GM23248 (cell line): ENCODE measurements at regions not wholly inside any gene's neighbourhood (a gene's known extent, or its start where the extent isn't known, plus 50 kb on each side); places are given as distances from the start of the nearest gene placed in this dataset.

Experiments
- DNase-seq: peaks from one replicate; pipeline ENCODE4 v3.0.0-alpha.2; 2015
- H2AFZ ChIP-seq: fragments of 200-600 bp; sonication (generic); 2 replicates; pipeline ENCODE4 v1.6.1; 2016; ENCODE audit warnings: antibody characterized with exemption
- H3F3A ChIP-seq: fragments of 200-600 bp; sonication (generic); 2 replicates; pipeline ENCODE4 v1.6.1; 2016; ENCODE audit warnings: mild to moderate bottlenecking, antibody characterized with exemption, mixed run types; ENCODE audit not compliant: insufficient read depth
- H3K27ac ChIP-seq: fragments of 200-600 bp; sonication (generic); 2 replicates; pipeline ENCODE4 v1.5.1; 2016; ENCODE audit warnings: mild to moderate bottlenecking
- H3K27me3 ChIP-seq: fragments of 200-600 bp; sonication (generic); replicated peaks from 2 replicates; pipeline ENCODE4 v1.6.1; 2016; ENCODE audit warnings: mild to moderate bottlenecking; ENCODE audit not compliant: insufficient read depth
- H3K36me3 ChIP-seq: fragments of 200-600 bp; sonication (generic); 2 replicates; pipeline ENCODE4 v1.6.1; 2016; ENCODE audit warnings: low read depth, mild to moderate bottlenecking
- H3K4me1 ChIP-seq: fragments of 200-600 bp; sonication (generic); 2 replicates; pipeline ENCODE4 v1.6.1; 2016; ENCODE audit warnings: mild to moderate bottlenecking; ENCODE audit not compliant: insufficient read depth
- H3K4me2 ChIP-seq: fragments of 200-600 bp; sonication (generic); one replicate; pipeline ENCODE4 v1.6.1; 2016; ENCODE audit warnings: mild to moderate bottlenecking; ENCODE audit not compliant: unreplicated experiment
- H3K4me3 ChIP-seq: fragments of 200-600 bp; sonication (generic); 2 replicates; pipeline ENCODE4 v1.5.1; 2016; ENCODE audit warnings: mild to moderate bottlenecking
- H3K79me2 ChIP-seq: fragments of 200-600 bp; sonication (generic); 2 replicates; pipeline ENCODE4 v1.6.1; 2016; ENCODE audit warnings: mild to moderate bottlenecking; ENCODE audit not compliant: insufficient read depth
- H3K9ac ChIP-seq: fragments of 200-600 bp; sonication (generic); 2 replicates; pipeline ENCODE4 v1.6.1; 2016; ENCODE audit warnings: mild to moderate bottlenecking
- H3K9me2 ChIP-seq: fragments of 200-600 bp; sonication (generic); 2 replicates; pipeline ENCODE4 v1.6.1; 2016; ENCODE audit warnings: mixed run types, mild to moderate bottlenecking, moderate library complexity; ENCODE audit not compliant: insufficient read depth
- H3K9me3 ChIP-seq: fragments of 200-600 bp; sonication (generic); one replicate; pipeline ENCODE4 v1.6.1; 2017; ENCODE audit warnings: low read depth
- H4K20me1 ChIP-seq: fragments of 200-600 bp; sonication (generic); 2 replicates; pipeline ENCODE4 v1.6.0; 2016; ENCODE audit not compliant: insufficient read depth
- EZH2 ChIP-seq: fragments of 200-600 bp; sonication (generic); IDR thresholded peaks from 2 replicates; pipeline ENCODE4 v1.6.1; 2018; ENCODE audit warnings: antibody characterized with exemption, mild to moderate bottlenecking; ENCODE audit not compliant: insufficient read depth, poor library complexity, severe bottlenecking
- EZH2phosphoT487 ChIP-seq: fragments of 200-600 bp; sonication (generic); IDR thresholded peaks from 2 replicates; pipeline ENCODE4 v1.6.1; 2018; ENCODE audit warnings: antibody characterized with exemption, moderate library complexity, mild to moderate bottlenecking, low read depth; ENCODE audit not compliant: insufficient read depth
- WGBS, 2 experiments: methylation state at CpG; one replicate each; pipeline ENCODE4 v1.1.6; 2015 to 2017; ENCODE audit warnings: low lambda C conversion rate in 2 of 2, low coverage in 1 of 2; ENCODE audit errors: missing lambda C conversion rate in 2 of 2; 5-methylcytosine and 5-hydroxymethylcytosine counted together
- in situ Hi-C: fragments of 300-500 bp; cut with MboI; formaldehyde crosslinking; loops from 2 replicates; pipeline ENCODE4 v1.15.0; 2020

- in situ Hi-C loops, result no loop called here
- no peaks in the 10 kb centered on the region for H3K9me2 ChIP-seq
- H4K20me1 ChIP-seq, result no peaks in the 10 kb centered on the region
- no peak overlapping the region for H3K4me2 ChIP-seq
- H3K36me3 ChIP-seq, result no peaks in the 10 kb centered on the region
- DNase-seq, result no peak
- H3K27me3 ChIP-seq, result no peaks in the 10 kb centered on the region
- H3K27ac ChIP-seq, result no peak overlapping the region
- no peaks in the 10 kb centered on the region for H3K9me3 ChIP-seq
- H3K9ac ChIP-seq, result no peak overlapping the region
- H3K4me1 ChIP-seq, result no peaks in the 10 kb centered on the region
- H3K79me2 ChIP-seq, result no peaks in the 10 kb centered on the region
- TF ChIP-seq EZH2 (no peak), EZH2phosphoT487 (no peak)
- no peaks in the 10 kb centered on the region for H3F3A ChIP-seq
- no peak overlapping the region for H2AFZ ChIP-seq
- no peak overlapping the region for H3K4me3 ChIP-seq
- 0 to 6% methylated on average over 1 of the region's 1 CpG for WGBS, 2 experiments
Measured at GRCh38 chr2:156064540-156064939, 268.0 kb downstream of the NR4A2 start.

GRCh38 chr2:156057647-156058046, 274.9 kb downstream of the NR4A2 start:
- Histone ChIP-seq H3K9me3 (no peaks in the 10 kb centered on the region), H3K4me3 (no peak overlapping the region), H3K4me2 (no peak overlapping the region), H3K27ac (no peak overlapping the region), H3K27me3 (no peaks in the 10 kb centered on the region), H3K9ac (no peak overlapping the region), H3F3A (no peaks in the 10 kb centered on the region), H3K36me3 (no peaks in the 10 kb centered on the region), H3K9me2 (no peaks in the 10 kb centered on the region), H3K4me1 (no peaks in the 10 kb centered on the region), H2AFZ (no peak overlapping the region), H3K79me2 (no peaks in the 10 kb centered on the region), H4K20me1 (no peaks in the 10 kb centered on the region)
- WGBS, 2 experiments, result 66 to 77% methylated on average over 1 of the region's 1 CpG
- no peak for DNase-seq
- in situ Hi-C loops, result no loop called here
- TF ChIP-seq EZH2phosphoT487 (no peak), EZH2 (no peak)

GRCh38 chr2:156054983-156055382, 277.5 kb downstream of the NR4A2 start:
- no peak for TF ChIP-seq EZH2
- no peak overlapping the region for H2AFZ ChIP-seq
- no peaks in the 10 kb centered on the region for H3K79me2 ChIP-seq
- H3K9ac ChIP-seq, result no peak overlapping the region
- no peak overlapping the region for H3K4me3 ChIP-seq
- H3K27me3 ChIP-seq, result no peaks in the 10 kb centered on the region
- H3K9me3 ChIP-seq, result no peaks in the 10 kb centered on the region
- no peaks in the 10 kb centered on the region for H3K36me3 ChIP-seq
- no peak for DNase-seq
- no peak overlapping the region for H3K4me2 ChIP-seq
- in situ Hi-C loops, result no loop called here
- H3F3A ChIP-seq, result no peaks in the 10 kb centered on the region
- no peaks in the 10 kb centered on the region for H3K4me1 ChIP-seq
- H4K20me1 ChIP-seq, result no peaks in the 10 kb centered on the region
- no peak overlapping the region for H3K27ac ChIP-seq
- 6 to 10% methylated on average over 2 of the region's 2 CpGs for WGBS, 2 experiments
- no peaks in the 10 kb centered on the region for H3K9me2 ChIP-seq

- H3K9me2 ChIP-seq, result no peaks in the 10 kb centered on the region
- no peaks in the 10 kb centered on the region for H4K20me1 ChIP-seq
- DNase-seq, result no peak
- no peak overlapping the region for H3K4me2 ChIP-seq
- H3K27ac ChIP-seq, result no peak overlapping the region
- no peaks in the 10 kb centered on the region for H3K9me3 ChIP-seq
- WGBS, 2 experiments, result 35 to 42% methylated on average over 2 of the region's 2 CpGs
- in situ Hi-C loops, result no loop called here
- no peak overlapping the region for H3K4me3 ChIP-seq
- no peaks in the 10 kb centered on the region for H3K36me3 ChIP-seq
- no peak overlapping the region for H2AFZ ChIP-seq
- H3K4me1 ChIP-seq, result no peaks in the 10 kb centered on the region
- no peak overlapping the region for H3K9ac ChIP-seq
- TF ChIP-seq EZH2phosphoT487 (no peak), EZH2 (no peak)
- no peaks in the 10 kb centered on the region for H3K79me2 ChIP-seq
- H3F3A ChIP-seq, result no peaks in the 10 kb centered on the region
- H3K27me3 ChIP-seq, result no peaks in the 10 kb centered on the region
Measured at GRCh38 chr2:156046900-156047299, 285.6 kb downstream of the NR4A2 start.

- H3K4me2 ChIP-seq, result no peak overlapping the region
- H3K9ac ChIP-seq, result no peak overlapping the region
- H3F3A ChIP-seq, result no peaks in the 10 kb centered on the region
- TF ChIP-seq EZH2 (no peak), EZH2phosphoT487 (no peak)
- no peak for DNase-seq
- H3K27ac ChIP-seq, result no peak overlapping the region
- H2AFZ ChIP-seq, result no peak overlapping the region
- H3K9me2 ChIP-seq, result no peaks in the 10 kb centered on the region
- no peaks in the 10 kb centered on the region for H3K4me1 ChIP-seq
- H4K20me1 ChIP-seq, result no peaks in the 10 kb centered on the region
- H3K79me2 ChIP-seq, result no peaks in the 10 kb centered on the region
- H3K9me3 ChIP-seq, result no peaks in the 10 kb centered on the region
- H3K4me3 ChIP-seq, result no peak overlapping the region
- in situ Hi-C loops, result no loop called here
- H3K27me3 ChIP-seq, result no peaks in the 10 kb centered on the region
- no peaks in the 10 kb centered on the region for H3K36me3 ChIP-seq
Measured at GRCh38 chr2:156042895-156043294, 289.6 kb downstream of the NR4A2 start.
